ENCODE measurements at regions not wholly inside any gene's neighbourhood (a gene's known extent, or its start where the extent isn't known, plus 50 kb on each side); places are given as distances from the start of the nearest gene placed in this dataset.
A peak's percentile ranks its signal among the peaks of the same experiment; 100 is the strongest.

- TF ChIP-seq CTCF (IDR thresholded peaks at IDR 0.05; ENCODE audit: insufficient read depth, low read depth, low read length): no peak
- H3K4me3 ChIP-seq (ENCODE audit: low read depth, low read length): no peak overlapping the region
- DNase-seq (ENCODE audit: low read depth): no peak
These were observed 276.6 kb downstream of the SETD4 start for GRCh38 chr21:35783721-35784120.

GRCh38 chr21:35782667-35783066 lies 277.7 kb downstream of the SETD4 start:
- no peak for TF ChIP-seq CTCF (IDR thresholded peaks at IDR 0.05; ENCODE audit: insufficient read depth, low read depth, low read length)
- H3K4me3 ChIP-seq (ENCODE audit: low read depth, low read length): no peak overlapping the region
- DNase-seq (ENCODE audit: low read depth): no peak

- H3K4me3 ChIP-seq (ENCODE audit: low read depth, low read length): no peak overlapping the region
- TF ChIP-seq CTCF (IDR thresholded peaks at IDR 0.05; ENCODE audit: insufficient read depth, low read depth, low read length): no peak
- DNase-seq (ENCODE audit: low read depth): no peak
These were observed 279.3 kb downstream of the SETD4 start for GRCh38 chr21:35780983-35781382.

DNA sequence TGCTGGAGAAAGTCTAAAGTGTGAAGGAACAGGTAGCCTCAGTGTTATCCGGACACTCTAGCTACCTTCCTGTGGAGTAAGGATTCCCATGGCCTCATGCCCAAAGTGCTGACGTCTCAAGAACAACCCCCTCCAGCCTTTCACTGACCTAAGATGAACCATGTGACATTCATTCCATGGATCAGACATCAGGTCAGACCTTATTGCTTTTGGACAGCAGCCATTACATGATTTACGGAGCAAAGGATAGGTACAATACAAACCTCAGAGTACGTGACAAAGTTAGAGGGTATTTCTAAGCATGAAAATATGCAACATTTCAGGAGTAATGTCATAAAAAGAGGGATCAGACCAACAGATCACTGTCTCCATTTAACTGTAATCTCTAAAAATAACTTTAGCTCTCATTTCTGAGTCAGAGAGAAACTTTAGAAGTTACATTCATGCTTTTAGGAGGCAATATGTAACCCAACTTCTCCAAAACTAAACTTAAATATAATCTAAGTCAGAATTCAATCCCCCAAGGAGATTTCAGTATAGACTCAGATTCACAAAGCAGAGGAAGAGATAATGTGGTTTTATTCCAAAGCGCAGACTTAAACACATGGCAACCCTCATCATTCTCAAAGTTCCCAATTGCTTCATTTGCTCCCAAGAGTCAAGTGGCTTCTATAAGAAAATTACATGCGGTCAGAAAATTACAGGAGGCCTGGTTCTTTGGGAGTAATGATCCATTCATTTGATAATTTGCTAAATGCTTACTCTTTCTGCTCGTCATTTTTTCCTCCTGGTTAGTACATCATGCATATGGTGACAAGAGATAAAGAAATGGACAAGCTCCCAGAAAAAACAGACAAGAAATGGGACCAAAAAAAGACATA lies 280.4 kb downstream of the SETD4 start:
- no peak overlapping the region for H3K4me3 ChIP-seq (ENCODE audit: low read depth, low read length)
- no peak for TF ChIP-seq CTCF (IDR thresholded peaks at IDR 0.05; ENCODE audit: insufficient read depth, low read depth, low read length)
- peak; percentile 51 for DNase-seq (ENCODE audit: low read depth)

GRCh38 chr21:35779167-35779566 lies 281.2 kb downstream of the SETD4 start:
- H3K4me3 ChIP-seq (ENCODE audit: low read depth, low read length): no peak overlapping the region
- no peak for TF ChIP-seq CTCF (IDR thresholded peaks at IDR 0.05; ENCODE audit: insufficient read depth, low read depth, low read length)
- no peak for DNase-seq (ENCODE audit: low read depth)

DNA sequence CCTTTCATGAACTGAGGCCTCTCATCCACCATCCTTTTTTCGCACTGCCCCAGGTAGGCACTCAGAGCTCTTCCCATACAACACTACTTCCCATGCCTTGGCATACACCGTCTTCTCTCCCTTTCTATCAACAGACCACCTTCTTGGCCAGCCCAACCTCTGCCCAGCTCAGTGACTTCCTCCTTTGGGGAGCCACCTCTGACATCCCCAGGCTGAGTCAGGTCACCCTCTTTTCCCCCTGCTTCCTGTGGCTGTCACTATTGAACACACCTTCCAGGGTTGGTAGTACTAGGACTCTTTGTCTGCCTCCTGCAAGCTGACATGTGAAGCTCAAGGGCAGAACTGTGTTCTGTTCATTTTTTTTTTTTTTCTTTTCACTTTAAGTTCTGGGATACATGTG lies 283.2 kb downstream of the SETD4 start:
- no peak for DNase-seq (ENCODE audit: low read depth)
- no peak for TF ChIP-seq CTCF (IDR thresholded peaks at IDR 0.05; ENCODE audit: insufficient read depth, low read depth, low read length)
- no peak overlapping the region for H3K4me3 ChIP-seq (ENCODE audit: low read depth, low read length)

All from fibroblast of villous mesenchyme (primary cell).